ENCODE measurements at regions not wholly inside any gene's neighbourhood (a gene's known extent, or its start where the extent isn't known, plus 50 kb on each side); places are given as distances from the start of the nearest gene placed in this dataset.
A peak's percentile ranks its signal among the peaks of the same experiment; 100 is the strongest.
"Not testable (repeated sequence)": the region's sequence is repeated elsewhere in the genome, so short reads cannot be mapped to it uniquely, and the experiment has no call there.

GRCh38 chr12:131221061-131221956 is 267.6 kb downstream of the ADGRD1 start:
- peak; percentile 40 for DNase-seq
- Histone ChIP-seq H3K36me3 (replicated peaks; ENCODE audit: control insufficient read depth, insufficient read depth, low read length) (no peaks in the 10 kb centered on the region), H3K27me3 (ENCODE audit: control insufficient read depth, insufficient read depth, low read length) (no peaks in the 10 kb centered on the region), H3K4me3 (ENCODE audit: insufficient read depth, low read depth, low read length) (no peak overlapping the region)

DNA sequence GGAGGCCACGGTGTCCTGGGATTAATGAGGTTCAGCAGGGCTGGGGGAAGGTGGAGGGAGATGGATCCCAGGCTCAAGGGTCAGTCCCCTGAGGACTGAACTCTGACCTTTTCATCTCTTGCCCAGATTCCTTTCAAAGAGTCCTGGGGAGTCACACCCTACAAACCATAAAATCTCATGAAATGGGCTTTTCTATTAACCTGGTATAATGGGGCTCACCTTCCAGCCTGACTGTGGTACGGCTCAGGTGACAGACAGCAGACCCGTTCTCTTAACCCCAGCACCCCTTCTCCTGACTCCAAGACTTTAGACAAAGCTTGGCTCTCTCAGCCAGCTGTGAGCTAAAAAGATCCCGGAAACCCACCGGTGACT is 268.2 kb downstream of the ADGRD1 start:
- no peak for DNase-seq
- H3K27me3 ChIP-seq (ENCODE audit: control insufficient read depth, insufficient read depth, low read length), result no peaks in the 10 kb centered on the region
- no peak overlapping the region for H3K4me3 ChIP-seq (ENCODE audit: insufficient read depth, low read depth, low read length)
- H3K36me3 ChIP-seq (replicated peaks; ENCODE audit: control insufficient read depth, insufficient read depth, low read length), result no peaks in the 10 kb centered on the region

DNA sequence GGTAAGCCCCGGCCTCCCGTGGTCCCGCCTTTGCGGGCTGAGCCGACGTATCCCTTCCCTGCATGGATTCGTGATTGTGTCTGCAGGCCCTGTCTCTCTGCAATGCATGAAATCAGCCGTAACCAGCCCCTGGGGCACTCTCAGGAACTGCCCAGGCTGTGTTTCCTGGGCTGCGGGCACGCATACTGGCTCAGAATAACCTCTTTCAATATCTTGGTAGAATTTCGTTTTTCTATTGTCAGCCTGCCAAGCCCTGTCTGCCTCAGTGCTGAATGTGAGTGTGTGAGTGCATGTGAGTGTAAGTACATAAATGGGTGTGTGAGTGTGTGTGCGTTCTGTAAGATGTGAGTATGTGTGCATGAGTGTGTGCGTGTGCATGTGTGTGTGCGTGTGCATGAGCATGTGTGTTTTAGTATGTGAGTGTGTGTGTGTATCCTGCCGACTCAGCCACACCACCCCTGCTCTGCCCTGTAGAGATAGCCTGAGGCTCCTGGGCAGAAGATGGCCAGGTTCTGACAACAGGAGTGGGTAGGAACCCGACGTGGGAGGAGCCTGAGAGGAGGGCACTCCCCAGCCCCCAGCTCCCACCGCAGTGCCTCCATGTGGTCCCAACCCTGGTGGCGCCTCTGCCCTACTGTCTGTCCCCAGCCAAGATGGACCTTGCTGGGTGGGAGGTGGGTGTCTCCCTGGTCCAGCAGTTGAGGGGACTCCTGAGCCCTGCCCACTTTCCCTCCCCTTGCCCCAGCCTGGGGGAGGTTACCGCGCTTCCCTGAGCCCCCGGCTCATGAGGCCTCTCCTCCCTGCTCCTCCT is 268.8 kb downstream of the ADGRD1 start:
- no peak for DNase-seq
- no peak overlapping the region for H3K4me3 ChIP-seq (ENCODE audit: insufficient read depth, low read depth, low read length)
- no peaks in the 10 kb centered on the region for H3K36me3 ChIP-seq (replicated peaks; ENCODE audit: control insufficient read depth, insufficient read depth, low read length)
- no peaks in the 10 kb centered on the region for H3K27me3 ChIP-seq (ENCODE audit: control insufficient read depth, insufficient read depth, low read length)

DNA sequence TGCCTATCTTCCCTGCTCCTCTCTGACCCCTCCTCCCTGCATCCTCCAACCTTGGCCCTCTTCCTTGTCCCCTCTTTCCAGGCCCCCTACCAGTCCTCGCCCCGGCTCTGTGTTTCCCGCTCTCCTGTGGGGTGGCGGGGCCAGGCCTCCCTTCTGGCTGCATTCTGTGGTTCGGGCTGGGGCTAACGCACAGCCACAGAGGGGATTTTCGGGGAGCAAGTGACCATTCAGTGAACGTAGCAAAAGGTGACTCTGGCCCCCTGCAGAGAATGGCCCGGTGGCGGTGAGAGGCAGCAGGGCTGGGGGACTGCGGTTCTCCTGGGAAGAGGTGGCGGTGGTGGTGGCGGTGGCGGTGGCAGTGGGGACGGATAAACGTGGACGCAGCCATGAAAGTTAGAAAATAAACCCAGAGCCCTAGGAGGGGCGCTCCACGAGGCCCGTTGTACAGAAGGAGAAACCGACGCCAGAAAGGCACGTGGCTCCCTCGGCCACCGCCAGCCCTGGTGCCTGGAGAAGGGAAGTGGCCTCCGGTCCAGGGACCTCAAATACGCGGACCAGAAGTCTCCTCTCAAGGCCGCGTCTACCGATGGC is 269.6 kb downstream of the ADGRD1 start:
- H3K4me3 ChIP-seq (ENCODE audit: insufficient read depth, low read depth, low read length), result no peak overlapping the region
- H3K27me3 ChIP-seq (ENCODE audit: control insufficient read depth, insufficient read depth, low read length), result no peaks in the 10 kb centered on the region
- no peaks in the 10 kb centered on the region for H3K36me3 ChIP-seq (replicated peaks; ENCODE audit: control insufficient read depth, insufficient read depth, low read length)
- DNase-seq, result no peak

DNA sequence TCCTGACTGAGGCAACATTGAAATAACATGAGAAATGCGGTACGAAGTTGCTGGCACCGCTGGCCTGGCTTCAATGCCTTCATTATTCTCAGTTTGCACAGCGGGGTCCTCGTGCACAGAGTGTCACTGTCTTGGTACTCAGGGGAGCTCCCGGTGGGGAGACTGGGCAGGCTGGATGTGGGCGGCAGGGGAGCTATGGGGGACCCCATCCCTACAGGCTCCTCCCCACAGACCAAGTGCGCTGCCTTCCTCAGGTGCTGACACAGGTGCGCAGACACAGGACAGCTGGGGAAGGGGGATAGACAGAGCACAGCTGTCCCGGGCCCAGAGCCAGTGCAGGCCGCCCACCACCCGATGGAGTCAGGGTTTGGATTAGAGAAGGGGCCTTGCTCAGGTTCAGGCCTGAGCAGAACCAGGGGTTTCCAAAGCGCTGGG is 270.1 kb downstream of the ADGRD1 start:
- no peaks in the 10 kb centered on the region for H3K36me3 ChIP-seq (replicated peaks; ENCODE audit: control insufficient read depth, insufficient read depth, low read length)
- no peak for DNase-seq
- H3K27me3 ChIP-seq (ENCODE audit: control insufficient read depth, insufficient read depth, low read length), result no peaks in the 10 kb centered on the region
- no peak overlapping the region for H3K4me3 ChIP-seq (ENCODE audit: insufficient read depth, low read depth, low read length)

- H3K27me3 ChIP-seq (ENCODE audit: control insufficient read depth, insufficient read depth, low read length); H3K36me3 ChIP-seq (replicated peaks; ENCODE audit: control insufficient read depth, insufficient read depth, low read length): not testable (repeated sequence)
- peak; percentile 96 for DNase-seq
- H3K4me3 ChIP-seq (ENCODE audit: insufficient read depth, low read depth, low read length), result peak overlapping the region; percentile 14; the same call in 1 of the 2 replicates
Measured at GRCh38 chr12:131224226-131225065, 270.7 kb downstream of the ADGRD1 start.

DNA sequence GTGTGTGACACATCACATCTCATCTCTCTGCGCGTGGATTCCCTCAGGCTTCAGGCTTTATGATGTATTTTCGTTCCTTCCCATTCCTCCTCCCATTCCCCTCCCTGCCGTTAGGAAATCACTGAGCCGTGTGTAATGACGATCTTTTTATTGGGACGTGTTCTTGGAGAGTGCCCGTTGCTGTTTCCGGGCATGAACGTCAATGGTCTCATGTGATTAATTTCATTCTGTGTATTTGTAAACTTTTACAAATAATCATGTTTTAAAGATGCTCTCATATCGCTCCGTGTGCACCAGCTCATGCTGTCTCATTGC is 271.3 kb downstream of the ADGRD1 start:
- not testable (repeated sequence) for DNase-seq

GRCh38 chr12:131226345-131227265 is 272.9 kb downstream of the ADGRD1 start:
- no peak for DNase-seq
- Histone ChIP-seq H3K4me3 (ENCODE audit: insufficient read depth, low read depth, low read length) (no peak overlapping the region), H3K27me3 (ENCODE audit: control insufficient read depth, insufficient read depth, low read length) (no peaks in the 10 kb centered on the region), H3K36me3 (replicated peaks; ENCODE audit: control insufficient read depth, insufficient read depth, low read length) (no peaks in the 10 kb centered on the region)

More for the DNA sequence above, 271.3 kb downstream of the ADGRD1 start:
- H3K36me3 ChIP-seq (replicated peaks; ENCODE audit: control insufficient read depth, insufficient read depth, low read length); H3K27me3 ChIP-seq (ENCODE audit: control insufficient read depth, insufficient read depth, low read length): not testable (repeated sequence)
- peak overlapping the region; percentile 14; the same call in 1 of the 2 replicates for H3K4me3 ChIP-seq (ENCODE audit: insufficient read depth, low read depth, low read length)

- H3K27me3 ChIP-seq (ENCODE audit: control insufficient read depth, insufficient read depth, low read length); H3K4me3 ChIP-seq (ENCODE audit: insufficient read depth, low read depth, low read length); DNase-seq; H3K36me3 ChIP-seq (replicated peaks; ENCODE audit: control insufficient read depth, insufficient read depth, low read length): not testable (repeated sequence)
Measured at GRCh38 chr12:131227641-131228040, 273.9 kb downstream of the ADGRD1 start.

GRCh38 chr12:131229079-131229425 is 275.3 kb downstream of the ADGRD1 start:
- not testable (repeated sequence) for DNase-seq; H3K36me3 ChIP-seq (replicated peaks; ENCODE audit: control insufficient read depth, insufficient read depth, low read length); H3K4me3 ChIP-seq (ENCODE audit: insufficient read depth, low read depth, low read length); H3K27me3 ChIP-seq (ENCODE audit: control insufficient read depth, insufficient read depth, low read length)

DNA sequence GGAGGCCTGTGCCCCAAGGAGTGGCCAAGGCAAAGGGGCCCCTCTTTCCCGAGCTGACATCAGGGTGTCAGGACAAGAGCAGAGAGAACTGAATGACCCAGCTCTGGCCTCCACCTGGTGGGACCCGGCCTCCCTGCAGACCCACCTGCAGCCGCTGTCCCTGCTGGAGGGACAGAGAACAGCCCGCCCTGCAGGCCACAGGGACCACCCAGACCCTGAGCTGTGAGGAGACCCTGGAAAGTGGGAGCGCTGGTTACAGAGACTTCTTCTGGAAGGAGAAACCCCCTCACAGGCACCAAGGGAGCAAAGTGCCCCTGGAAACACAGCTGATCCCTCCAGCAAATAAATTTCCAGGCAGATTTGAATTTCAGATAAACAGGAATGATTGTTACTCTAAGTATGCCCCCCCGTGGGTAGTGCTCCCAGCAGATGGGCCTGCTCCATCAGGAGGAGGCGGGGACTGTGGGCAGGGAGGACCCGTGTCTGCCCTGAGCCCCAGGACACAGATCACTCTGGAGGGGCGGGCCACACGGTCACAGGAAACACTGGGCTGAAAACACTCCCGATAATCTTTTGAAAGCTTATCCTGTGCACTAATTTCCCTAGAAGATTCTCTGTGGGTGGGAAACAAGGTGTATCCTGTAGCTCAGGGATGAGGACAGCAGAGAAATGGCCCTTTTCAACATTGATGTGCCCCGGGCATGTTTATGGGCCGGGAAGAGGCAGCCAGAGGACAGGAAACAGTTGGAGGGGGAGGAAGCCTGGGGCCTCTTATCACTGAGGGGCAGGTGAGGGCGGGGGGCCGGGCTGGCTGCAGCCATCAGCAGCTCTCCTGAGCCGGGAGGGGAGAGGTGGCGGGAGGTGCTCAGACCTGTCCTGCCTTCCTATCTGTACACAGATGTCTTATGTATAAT is 276.0 kb downstream of the ADGRD1 start:
- Histone ChIP-seq H3K4me3 (ENCODE audit: insufficient read depth, low read depth, low read length) (no peak overlapping the region), H3K27me3 (ENCODE audit: control insufficient read depth, insufficient read depth, low read length) (no peaks in the 10 kb centered on the region), H3K36me3 (replicated peaks; ENCODE audit: control insufficient read depth, insufficient read depth, low read length) (no peaks in the 10 kb centered on the region)
- peak; percentile 90 for DNase-seq

GRCh38 chr12:131230340-131231031 is 276.8 kb downstream of the ADGRD1 start:
- DNase-seq, result peak; percentile 76
- no peak overlapping the region for H3K4me3 ChIP-seq (ENCODE audit: insufficient read depth, low read depth, low read length)
- H3K27me3 ChIP-seq (ENCODE audit: control insufficient read depth, insufficient read depth, low read length), result no peaks in the 10 kb centered on the region
- H3K36me3 ChIP-seq (replicated peaks; ENCODE audit: control insufficient read depth, insufficient read depth, low read length), result no peaks in the 10 kb centered on the region

Data from H7 (cell line).